CD4-positive, CD25-positive, alpha-beta regulatory T cell (primary cell): ENCODE measurements at regions not wholly inside any gene's neighbourhood (a gene's known extent, or its start where the extent isn't known, plus 50 kb on each side); places are given as distances from the start of the nearest gene placed in this dataset.
"Not testable (repeated sequence)": the region's sequence is repeated elsewhere in the genome, so short reads cannot be mapped to it uniquely, and the experiment has no call there.

Experiments
- ATAC-seq, 2 donors: fragments of 150-1000 bp; cut with Tn5 transposase; one replicate each; pipeline ENCODE4 v1.10.0; 2021; ENCODE audit warnings: low read depth in 2 of 2, moderate number of reproducible peaks in 2 of 2, moderate library complexity in 1 of 2
- DNase-seq, 3 donors: peaks; one replicate each; pipeline versions ENCODE4 v3.0.0 to v3.0.0-alpha.2; 2012 to 2022; ENCODE audit warnings: mixed read lengths in 1 of 3
- H3K27ac ChIP-seq: one replicate; pipeline ENCODE4 v1.7.0; 2013; ENCODE audit warnings: mild to moderate bottlenecking, low read length; ENCODE audit not compliant: insufficient read depth, poor library complexity, severe bottlenecking
- H3K27me3 ChIP-seq: one replicate; pipeline ENCODE4 v1.7.0; 2013; ENCODE audit warnings: low read length; ENCODE audit not compliant: control insufficient read depth, insufficient read depth
- H3K36me3 ChIP-seq: one replicate; pipeline ENCODE4 v1.7.0; 2013; ENCODE audit warnings: mild to moderate bottlenecking, low read length, moderate library complexity; ENCODE audit not compliant: control insufficient read depth, insufficient read depth
- H3K4me1 ChIP-seq: 2 replicates; pipeline ENCODE4 v1.7.0; 2013; ENCODE audit warnings: mild to moderate bottlenecking, low read length; ENCODE audit not compliant: insufficient read depth, control insufficient read depth, poor library complexity, severe bottlenecking
- H3K4me3 ChIP-seq: one replicate; pipeline ENCODE4 v1.7.0; 2013; ENCODE audit warnings: low read depth, mild to moderate bottlenecking, low read length, moderate library complexity
- H3K9me3 ChIP-seq, 2 experiments: 1 replicate in 1 of 2; 2 replicates in 1 of 2; pipeline ENCODE4 v1.7.0; 2013; ENCODE audit warnings: low read length in 2 of 2, mild to moderate bottlenecking in 1 of 2, moderate library complexity in 1 of 2; ENCODE audit not compliant: control insufficient read depth in 2 of 2
- H3K27ac Mint-ChIP-seq, 3 donors: one replicate each; pipeline ENCODE4 v1.8.0; 2020 to 2022; ENCODE audit warnings: mild to moderate bottlenecking in 3 of 3, mixed read lengths in 3 of 3, moderate library complexity in 2 of 3
- H3K27me3 Mint-ChIP-seq: one replicate; pipeline ENCODE4 v1.8.0; 2022; ENCODE audit warnings: mild to moderate bottlenecking, mixed read lengths
- H3K36me3 Mint-ChIP-seq: one replicate; pipeline ENCODE4 v1.8.0; 2020; ENCODE audit warnings: mixed read lengths
- H3K4me1 Mint-ChIP-seq, 4 donors: one replicate each; pipeline ENCODE4 v1.8.0; 2020 to 2022; ENCODE audit warnings: mixed read lengths in 4 of 4, mild to moderate bottlenecking in 1 of 4
- H3K4me3 Mint-ChIP-seq, 4 donors: one replicate each; pipeline ENCODE4 v1.8.0; 2020 to 2022; ENCODE audit warnings: mild to moderate bottlenecking in 4 of 4, mixed read lengths in 4 of 4, moderate library complexity in 3 of 4
- H3K9me3 Mint-ChIP-seq, 7 donors: one replicate each; pipeline ENCODE4 v1.8.0; 2020 to 2022; ENCODE audit warnings: mixed read lengths in 7 of 7, mild to moderate bottlenecking in 3 of 7, moderate library complexity in 2 of 7

- no peaks in the 10 kb centered on the region for H3K4me1 Mint-ChIP-seq
- Histone ChIP-seq H3K27ac (no peak overlapping the region), H3K27me3 (peaks cover 2% of the 10 kb centered on the region), H3K4me3 (no peak overlapping the region), H3K36me3 (no peaks in the 10 kb centered on the region), H3K4me1 (no peaks in the 10 kb centered on the region), H3K9me3 (no peaks in the 10 kb centered on the region)
- DNase-seq (peak in 1 of 3 donors; percentile 14), ATAC-seq (no peak)
- peaks cover 13% of the 10 kb centered on the region for H3K27me3 Mint-ChIP-seq
- peaks cover 0 to 2% (median 0%) of the 10 kb centered on the region in 7 donors for H3K9me3 Mint-ChIP-seq
- no peak overlapping the region for H3K4me3 Mint-ChIP-seq
- no peaks in the 10 kb centered on the region for H3K36me3 Mint-ChIP-seq
- no peak overlapping the region for H3K27ac Mint-ChIP-seq
These were observed 111.3 kb upstream of the ATP8A1 start for GRCh38 chr4:42768125-42768748.

GRCh38 chr4:42767669-42768068, 110.8 kb upstream of the ATP8A1 start:
- H3K36me3 ChIP-seq = no peaks in the 10 kb centered on the region
- H3K27ac Mint-ChIP-seq = no peak overlapping the region

GRCh38 chr4:42761804-42762203, 104.9 kb upstream of the ATP8A1 start:
- DNase-seq = no peak
- no peak overlapping the region for H3K27ac ChIP-seq

More at GRCh38 chr4:42767669-42768068, 110.8 kb upstream of the ATP8A1 start:
- DNase-seq (no peak), ATAC-seq (no peak)
- Mint-ChIP-seq H3K36me3 (no peaks in the 10 kb centered on the region), H3K4me1 (no peaks in the 10 kb centered on the region), H3K4me3 (no peak overlapping the region), H3K9me3 (peaks cover 0 to 2% (median 0%) of the 10 kb centered on the region in 7 donors), H3K27me3 (peaks cover 13% of the 10 kb centered on the region)
- Histone ChIP-seq H3K27ac (no peak overlapping the region), H3K27me3 (peaks cover 2% of the 10 kb centered on the region), H3K9me3 (no peaks in the 10 kb centered on the region), H3K4me3 (no peak overlapping the region), H3K4me1 (no peaks in the 10 kb centered on the region)

GRCh38 chr4:42754965-42755364, 98.1 kb upstream of the ATP8A1 start:
- H3K4me1 Mint-ChIP-seq, H3K27me3 ChIP-seq, H3K4me3 Mint-ChIP-seq, H3K36me3 Mint-ChIP-seq, H3K4me1 ChIP-seq, H3K27ac ChIP-seq, H3K27ac Mint-ChIP-seq, H3K36me3 ChIP-seq, H3K9me3 ChIP-seq, ATAC-seq, H3K9me3 Mint-ChIP-seq, H3K4me3 ChIP-seq, DNase-seq, H3K27me3 Mint-ChIP-seq: not testable (repeated sequence)

More at GRCh38 chr4:42761804-42762203, 104.9 kb upstream of the ATP8A1 start:
- H3K27ac Mint-ChIP-seq = no peak overlapping the region
- no peaks in the 10 kb centered on the region for H3K4me1 ChIP-seq
- H3K4me1 Mint-ChIP-seq = no peaks in the 10 kb centered on the region
- H3K36me3 ChIP-seq = no peaks in the 10 kb centered on the region
- peaks cover 0 to 4% (median 0%) of the 10 kb centered on the region in 7 donors for H3K9me3 Mint-ChIP-seq
- no peaks in the 10 kb centered on the region for H3K9me3 ChIP-seq
- no peaks in the 10 kb centered on the region for H3K27me3 ChIP-seq
- H3K27me3 Mint-ChIP-seq = peaks cover 8% of the 10 kb centered on the region
- H3K4me3 ChIP-seq = no peak overlapping the region
- ATAC-seq = no peak
- H3K4me3 Mint-ChIP-seq = no peak overlapping the region
- H3K36me3 Mint-ChIP-seq = no peaks in the 10 kb centered on the region

- Mint-ChIP-seq H3K4me1 (no peaks in the 10 kb centered on the region), H3K4me3 (no peak overlapping the region), H3K27me3 (peaks cover 5% of the 10 kb centered on the region), H3K27ac (no peak overlapping the region), H3K9me3 (peaks cover 0 to 5% (median 0%) of the 10 kb centered on the region in 7 donors), H3K36me3 (no peaks in the 10 kb centered on the region)
- H3K9me3 ChIP-seq = no peaks in the 10 kb centered on the region
- H3K36me3 ChIP-seq = no peaks in the 10 kb centered on the region
- no peaks in the 10 kb centered on the region for H3K4me1 ChIP-seq
- peaks cover 3% of the 10 kb centered on the region for H3K27me3 ChIP-seq
- no peak overlapping the region for H3K4me3 ChIP-seq
- DNase-seq (no peak), ATAC-seq (no peak)
- H3K27ac ChIP-seq = no peak overlapping the region
These were observed 94.7 kb upstream of the ATP8A1 start for GRCh38 chr4:42751587-42751986.

- H3K4me3 Mint-ChIP-seq = no peak overlapping the region
- H3K27ac Mint-ChIP-seq = peak overlapping the region in 1 of 3 donors; percentile 9
These were observed 94.0 kb upstream of the ATP8A1 start for GRCh38 chr4:42750856-42751255.

GRCh38 chr4:42750091-42750490, 93.2 kb upstream of the ATP8A1 start:
- Histone ChIP-seq H3K36me3 (no peaks in the 10 kb centered on the region), H3K9me3 (no peaks in the 10 kb centered on the region), H3K4me1 (no peaks in the 10 kb centered on the region), H3K27ac (no peak overlapping the region), H3K27me3 (peaks cover 3% of the 10 kb centered on the region), H3K4me3 (no peak overlapping the region)
- Mint-ChIP-seq H3K36me3 (no peaks in the 10 kb centered on the region), H3K4me1 (no peaks in the 10 kb centered on the region), H3K27me3 (peaks cover 5% of the 10 kb centered on the region), H3K9me3 (peaks cover 0 to 5% (median 1%) of the 10 kb centered on the region in 7 donors), H3K4me3 (no peak overlapping the region), H3K27ac (no peak overlapping the region)
- DNase-seq (peak in 2 of 3 donors; percentile 41 to 48), ATAC-seq (no peak)

More at GRCh38 chr4:42750856-42751255, 94.0 kb upstream of the ATP8A1 start:
- no peaks in the 10 kb centered on the region for H3K4me1 Mint-ChIP-seq
- no peaks in the 10 kb centered on the region for H3K36me3 Mint-ChIP-seq
- peaks cover 5% of the 10 kb centered on the region for H3K27me3 Mint-ChIP-seq
- no peak overlapping the region for H3K27ac ChIP-seq
- H3K36me3 ChIP-seq = no peaks in the 10 kb centered on the region
- DNase-seq (no peak), ATAC-seq (no peak)
- no peaks in the 10 kb centered on the region for H3K4me1 ChIP-seq
- H3K9me3 Mint-ChIP-seq = peaks cover 0 to 5% (median 0%) of the 10 kb centered on the region in 7 donors
- H3K9me3 ChIP-seq = no peaks in the 10 kb centered on the region
- H3K4me3 ChIP-seq = no peak overlapping the region
- peaks cover 3% of the 10 kb centered on the region for H3K27me3 ChIP-seq

- H3K27ac Mint-ChIP-seq = no peak overlapping the region
- Histone ChIP-seq H3K9me3 (no peaks in the 10 kb centered on the region), H3K4me3 (no peak overlapping the region), H3K36me3 (no peaks in the 10 kb centered on the region), H3K27me3 (peaks cover 3% of the 10 kb centered on the region), H3K4me1 (no peaks in the 10 kb centered on the region), H3K27ac (no peak overlapping the region)
- no peaks in the 10 kb centered on the region for H3K4me1 Mint-ChIP-seq
- H3K4me3 Mint-ChIP-seq = no peak overlapping the region
- DNase-seq (no peak), ATAC-seq (no peak)
- peaks cover 0 to 5% (median 1%) of the 10 kb centered on the region in 7 donors for H3K9me3 Mint-ChIP-seq
- H3K36me3 Mint-ChIP-seq = no peaks in the 10 kb centered on the region
- peaks cover 5% of the 10 kb centered on the region for H3K27me3 Mint-ChIP-seq
These were observed 91.1 kb upstream of the ATP8A1 start for GRCh38 chr4:42747971-42748370.
